T47D (cell line): ENCODE measurements at regions not wholly inside any gene's neighbourhood (a gene's known extent, or its start where the extent isn't known, plus 50 kb on each side); places are given as distances from the start of the nearest gene placed in this dataset.
"Not testable (repeated sequence)": the region's sequence is repeated elsewhere in the genome, so short reads cannot be mapped to it uniquely, and the experiment has no call there.

Source experiments
- DNase-seq, 2 experiments: peaks; one replicate each; pipeline versions ENCODE4 v3.0.0 to v3.0.0-alpha.2; 2011 to 2012; ENCODE audit warnings: low read depth in 1 of 2, low spot score in 1 of 2
- JUND ChIP-seq: IDR thresholded peaks from 2 replicates; pipeline ENCODE4 v1.6.1; 2012; ENCODE audit warnings: low read depth
- in situ Hi-C: cut with HindIII; loops from 2 replicates; pipeline ENCODE4 v1.10.0; 2016; ENCODE audit warnings: low sequenced_read_pairs, low pct_unique_long_range_greater_than_20kb

DNA sequence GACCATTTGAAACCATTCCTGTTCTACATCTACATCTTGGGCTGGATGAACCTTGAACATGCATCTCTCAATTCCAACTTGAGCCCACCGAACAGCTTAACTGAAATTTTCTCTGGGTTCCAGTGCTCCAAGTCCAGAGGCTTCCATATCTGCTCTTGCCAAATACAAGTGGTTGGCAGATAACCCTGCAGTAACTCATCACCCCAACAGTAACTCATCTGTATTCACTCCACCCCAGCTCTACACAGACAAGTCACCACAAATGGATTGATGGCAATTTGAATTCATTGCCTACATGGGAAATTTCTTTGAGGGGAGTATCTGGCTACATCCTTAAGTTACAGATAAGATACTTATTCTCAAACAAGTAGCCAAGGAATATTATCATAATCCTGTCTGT is 502.4 kb upstream of the TNP1 start:
- no peak for TF ChIP-seq JUND
- in situ Hi-C loops, result no loop called here
- no peak for DNase-seq

DNA sequence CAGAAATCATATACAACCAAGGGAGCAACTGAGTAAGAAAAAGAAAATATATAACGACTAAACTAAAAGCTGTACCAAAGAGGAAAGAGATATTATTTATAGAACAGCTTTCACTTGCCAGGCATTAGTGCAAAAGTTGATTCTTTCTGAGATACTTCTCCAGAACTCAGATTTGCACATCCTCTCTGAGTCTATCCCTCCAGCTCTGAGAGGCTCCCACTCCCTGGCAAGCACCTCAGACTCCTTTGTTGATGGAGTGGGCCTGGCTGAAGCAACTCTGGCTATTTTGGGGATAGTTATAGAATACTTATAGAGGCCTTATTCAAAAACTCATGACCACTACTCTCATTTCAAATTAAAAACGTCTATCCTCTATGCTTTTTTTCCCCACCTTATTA is 501.6 kb upstream of the TNP1 start:
- TF ChIP-seq JUND, result no peak
- DNase-seq, result no peak
- in situ Hi-C loops, result no loop called here

DNA sequence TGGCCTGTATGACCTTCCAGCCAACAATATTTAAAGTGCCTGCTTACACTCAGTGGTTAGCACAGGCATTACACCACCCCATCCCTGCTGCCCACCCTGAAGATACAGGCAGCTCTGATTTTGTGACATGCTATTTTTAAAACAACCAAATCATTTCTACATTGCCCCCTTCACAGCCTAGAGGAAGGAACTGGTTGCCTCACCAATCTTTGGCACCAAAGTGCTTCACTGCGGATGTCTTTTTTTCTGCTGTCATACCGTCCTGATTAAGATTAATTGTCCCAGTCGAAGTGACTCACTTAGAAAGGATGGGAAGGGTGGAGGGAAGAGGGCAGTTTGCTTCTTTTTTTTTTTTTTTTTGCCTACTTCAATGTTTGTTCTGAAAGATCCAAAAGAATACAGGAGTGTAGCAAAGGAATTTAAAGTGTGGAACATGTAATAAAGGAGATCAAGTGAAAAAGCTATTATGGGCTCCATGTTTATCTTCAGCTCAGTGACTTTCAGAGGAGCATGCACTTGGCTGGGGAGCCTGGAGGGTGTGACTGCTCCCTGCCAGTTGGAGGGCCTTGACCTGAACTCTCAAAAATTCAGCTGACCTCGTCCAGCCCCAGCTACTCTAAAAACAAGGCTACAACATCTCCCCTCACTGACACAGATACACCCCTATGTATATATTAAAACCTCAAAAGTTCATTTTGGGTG is 501.1 kb upstream of the TNP1 start:
- in situ Hi-C loops, result no loop called here
- no peak for TF ChIP-seq JUND
- DNase-seq, result no peak

DNA sequence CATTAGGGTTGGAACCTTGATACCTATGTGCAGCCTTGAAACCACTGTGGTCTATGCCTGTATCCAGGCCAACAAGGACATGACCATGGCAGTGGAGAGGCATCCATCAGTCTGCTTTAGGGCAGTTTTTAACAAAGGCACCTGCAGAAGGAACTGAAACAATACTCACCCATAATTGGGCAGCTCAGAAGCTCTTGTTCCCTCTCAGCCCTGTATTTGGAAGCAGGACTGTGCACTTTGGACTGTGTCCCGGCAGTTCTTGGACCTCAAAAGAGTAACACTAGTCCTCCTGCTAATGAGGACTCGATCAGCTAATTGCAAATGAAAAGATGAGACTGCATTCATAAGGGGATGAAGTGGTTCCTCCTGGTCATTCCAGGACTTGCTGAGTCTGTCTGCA is 500.2 kb upstream of the TNP1 start:
- TF ChIP-seq JUND, result no peak
- in situ Hi-C loops, result no loop called here
- DNase-seq, result no peak

DNA sequence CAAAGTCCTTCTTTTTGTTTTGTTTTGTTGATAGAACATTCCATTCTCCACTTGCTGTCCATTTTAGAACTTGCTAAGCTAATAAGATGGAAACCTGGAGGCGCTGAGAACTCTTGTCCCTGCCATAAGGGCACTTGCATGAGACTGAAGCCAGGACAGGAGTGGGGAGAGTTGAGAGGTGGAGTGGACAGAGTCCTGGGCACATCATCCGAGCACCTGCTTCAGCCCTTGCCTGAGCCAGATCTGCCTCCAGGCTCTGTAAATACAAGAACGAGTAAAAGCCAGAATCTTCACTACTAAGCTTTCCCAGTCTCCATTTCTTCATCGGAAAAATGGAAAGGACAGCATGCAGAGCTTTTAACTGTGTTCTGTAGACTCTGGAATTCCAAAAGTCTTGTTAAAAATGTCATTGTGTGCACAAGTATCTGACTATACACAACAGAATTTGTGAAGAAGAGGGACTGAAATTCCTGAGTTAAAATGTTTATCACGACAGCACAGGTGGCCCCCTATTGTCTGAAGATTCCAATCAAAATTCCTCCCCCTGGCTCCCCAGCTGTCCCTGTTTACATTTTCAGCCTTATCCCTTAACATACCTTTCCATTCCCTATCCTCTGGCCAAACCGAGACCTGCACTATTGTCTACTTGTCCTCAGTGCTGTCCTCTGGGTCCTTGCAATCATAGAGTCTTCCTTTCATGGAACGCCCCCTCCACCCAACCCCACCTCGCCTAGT is 498.2 kb upstream of the TNP1 start:
- peak in 1 of 2 experiments; percentile 74 for DNase-seq
- TF ChIP-seq JUND, result no peak
- in situ Hi-C loops, result no loop called here

DNA sequence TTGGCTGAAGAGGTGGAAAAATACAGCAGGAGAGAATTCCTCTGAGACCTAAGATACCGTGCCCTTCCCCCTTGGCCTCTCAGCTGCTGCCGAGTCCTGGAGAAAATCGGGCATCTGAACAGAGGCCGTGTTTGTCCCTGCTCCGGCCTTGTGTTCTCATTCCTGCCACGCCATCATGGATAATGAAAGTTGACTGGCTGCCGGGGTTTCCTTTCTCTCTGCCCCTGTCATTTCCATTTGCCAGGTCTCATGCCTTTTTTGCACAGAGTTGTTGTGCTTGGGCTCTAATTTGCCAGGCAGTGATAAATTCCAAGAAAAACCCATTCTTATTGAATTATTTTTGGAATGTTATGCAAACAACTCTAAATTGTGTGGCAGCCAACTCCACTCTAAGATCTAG is 496.9 kb upstream of the TNP1 start:
- no peak for TF ChIP-seq JUND
- in situ Hi-C loops, result no loop called here
- no peak for DNase-seq

DNA sequence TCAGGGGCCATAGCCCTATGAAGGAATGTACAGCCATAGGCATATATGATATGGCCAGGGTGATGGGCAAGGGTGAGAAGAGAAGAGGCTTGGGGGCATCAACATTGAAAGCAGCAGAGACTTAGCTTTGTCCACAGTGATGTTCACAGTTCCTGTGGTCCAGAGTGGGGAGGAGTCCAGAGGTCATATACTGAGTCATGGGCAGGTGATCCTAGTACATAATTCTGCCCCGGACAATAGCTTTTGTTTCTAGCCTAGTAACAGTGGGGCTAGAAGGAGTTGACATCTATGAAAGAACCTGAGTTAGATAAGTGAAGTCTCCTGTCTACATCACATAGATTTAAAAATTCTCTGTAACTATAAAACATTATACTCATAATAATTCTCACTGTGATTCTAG is 496.3 kb upstream of the TNP1 start:
- TF ChIP-seq JUND, result no peak
- no peak for DNase-seq
- in situ Hi-C loops, result no loop called here

DNA sequence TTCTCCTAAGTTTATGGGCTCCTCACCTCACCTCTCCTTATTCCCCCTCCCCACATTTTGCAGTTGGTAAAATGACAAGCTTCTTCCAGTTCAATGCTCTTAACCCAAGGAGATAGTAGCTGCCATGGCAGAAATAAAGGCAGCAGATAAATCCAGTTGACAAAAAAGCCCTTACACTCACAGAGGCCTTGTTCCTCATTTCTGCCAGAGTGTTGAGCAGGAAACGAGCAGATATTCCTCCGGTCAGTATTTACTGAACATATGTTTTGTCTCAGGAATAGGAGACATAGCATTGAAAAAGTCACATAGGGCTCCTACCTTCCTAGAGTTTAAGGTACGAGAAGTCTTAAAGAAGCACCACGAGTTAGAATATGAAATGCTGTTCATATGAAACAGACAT is 493.7 kb upstream of the TNP1 start:
- TF ChIP-seq JUND, result no peak
- DNase-seq, result no peak
- in situ Hi-C loops, result no loop called here

DNA sequence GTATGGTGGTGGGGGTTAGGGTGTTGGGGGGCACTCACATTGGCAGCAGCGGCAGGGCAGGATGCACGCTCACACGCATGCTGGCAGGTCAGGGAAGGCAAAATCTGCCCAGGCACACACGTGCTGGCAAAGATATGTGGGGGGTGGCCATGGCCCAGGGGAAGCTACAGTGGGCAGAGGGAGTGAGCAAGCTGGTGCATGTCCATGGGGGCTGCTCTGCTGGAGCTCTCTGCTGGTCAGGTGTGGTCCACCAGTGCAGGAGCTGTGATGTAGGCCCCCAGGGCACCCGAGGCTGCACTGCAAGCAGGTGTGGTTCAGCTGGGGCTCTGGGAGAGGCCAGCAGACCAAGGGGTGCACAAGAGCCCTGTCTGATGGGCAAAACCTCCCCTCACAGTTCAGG is 491.5 kb upstream of the TNP1 start:
- no peak for TF ChIP-seq JUND
- in situ Hi-C loops, result no loop called here
- DNase-seq, result no peak

DNA sequence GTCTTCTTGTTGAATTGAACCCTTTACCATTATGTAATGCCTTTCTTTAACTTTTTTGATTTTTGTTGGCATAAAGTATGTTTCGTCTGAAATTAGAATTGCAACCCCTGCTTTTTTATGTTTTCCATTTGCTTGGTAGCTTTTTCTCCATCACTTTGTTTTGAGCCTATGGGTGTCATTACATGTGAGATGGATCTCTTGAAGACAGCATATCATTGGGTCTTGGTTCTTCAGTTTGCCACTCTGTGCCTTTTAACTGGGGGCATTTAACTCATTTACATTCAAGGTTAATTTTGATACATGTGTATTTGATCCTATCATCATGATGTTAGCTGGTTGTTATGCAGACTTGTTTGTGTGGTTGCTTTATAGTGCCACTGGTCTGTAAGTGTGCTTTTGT is 489.4 kb upstream of the TNP1 start:
- DNase-seq, result no peak
- TF ChIP-seq JUND, result no peak
- in situ Hi-C loops, result no loop called here

DNA sequence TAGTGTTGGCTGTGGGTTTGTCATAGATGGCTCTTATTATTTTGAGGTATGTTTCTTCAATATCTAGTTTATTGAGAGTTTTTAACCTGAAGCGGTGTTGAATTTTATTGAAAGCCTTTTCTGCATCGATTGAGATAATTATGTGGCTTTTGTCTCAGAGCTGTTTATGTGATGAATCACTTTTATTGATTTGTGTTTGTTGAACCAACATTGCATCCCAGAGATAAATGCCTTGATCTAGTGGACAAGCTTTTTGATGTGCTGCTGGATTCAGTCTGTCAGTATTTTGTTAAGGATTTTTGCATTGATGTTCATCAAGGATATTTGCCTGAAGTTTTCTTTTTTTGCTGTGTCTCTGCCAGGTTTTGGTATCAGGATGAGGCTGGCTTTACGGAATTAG is 487.8 kb upstream of the TNP1 start:
- DNase-seq, in situ Hi-C loops: not testable (repeated sequence)

DNA sequence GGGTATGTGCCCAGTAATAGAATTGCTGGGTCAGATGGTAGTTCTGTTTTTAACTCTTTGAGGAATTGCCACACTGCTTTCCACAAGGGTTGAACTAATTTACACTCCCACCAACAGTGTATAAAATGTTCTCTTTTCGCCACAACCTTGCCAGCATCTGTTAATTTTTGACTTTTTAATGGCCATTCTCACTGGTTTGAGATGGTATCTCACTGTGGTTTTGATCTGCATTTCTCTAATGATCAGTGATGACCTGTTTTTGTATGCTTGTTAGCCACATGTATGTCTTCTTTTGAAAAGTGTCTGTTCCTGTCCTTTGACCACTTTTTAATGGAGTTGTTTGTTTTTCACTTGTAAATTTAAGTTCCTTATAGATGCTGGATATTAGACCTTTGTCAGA is 486.2 kb upstream of the TNP1 start:
- in situ Hi-C loops, result not testable (repeated sequence)

DNA sequence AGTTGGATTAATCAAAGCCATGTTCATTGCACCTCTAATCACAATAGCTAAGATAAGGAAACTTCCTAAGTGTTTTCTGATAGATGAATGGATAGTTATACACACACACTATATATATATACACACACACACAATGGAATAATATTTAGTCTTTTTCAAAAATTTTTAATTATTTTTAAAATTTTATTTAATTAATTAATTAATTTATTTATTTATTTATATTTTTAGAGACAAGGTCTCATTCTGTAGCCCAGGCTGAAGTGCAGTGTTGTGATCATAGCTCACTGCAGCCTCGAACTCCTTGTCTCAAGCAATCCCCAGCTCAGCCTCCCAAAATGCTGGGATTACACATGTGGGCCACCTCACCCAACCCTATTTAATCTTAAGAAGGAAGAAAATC is 481.0 kb upstream of the TNP1 start:
- no peak for DNase-seq
- no peak for TF ChIP-seq JUND
- in situ Hi-C loops, result no loop called here

More for the DNA sequence above, 486.2 kb upstream of the TNP1 start:
- not testable (repeated sequence) for DNase-seq

DNA sequence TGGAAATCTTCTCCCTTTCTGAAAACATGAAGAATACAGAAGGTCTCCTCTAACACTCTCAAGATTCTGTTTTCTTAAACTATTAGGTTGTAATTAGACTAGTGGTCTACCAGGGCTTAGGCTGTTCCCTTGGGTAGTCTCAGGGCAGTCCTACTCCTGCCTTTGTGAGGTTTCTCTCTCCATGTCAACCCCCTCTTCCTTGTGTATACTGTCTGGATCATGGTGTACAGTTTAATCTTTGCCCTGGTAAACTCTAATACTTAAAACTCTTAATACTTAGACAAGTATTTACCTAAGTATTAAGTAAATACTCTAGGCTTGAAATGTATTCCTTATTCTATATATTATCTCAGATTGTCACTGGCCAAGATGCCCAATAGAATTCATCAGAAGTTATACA is 480.3 kb upstream of the TNP1 start:
- in situ Hi-C loops, result no loop called here
- DNase-seq, result no peak
- no peak for TF ChIP-seq JUND
